Mucosa of stomach (tissue), 1 donor: ENCODE measurements at regions not wholly inside any gene's neighbourhood (a gene's known extent, or its start where the extent isn't known, plus 50 kb on each side); places are given as distances from the start of the nearest gene placed in this dataset.

Experiments used
- H3K27me3 ChIP-seq: one replicate; pipeline ENCODE4 v1.7.0; 2013; ENCODE audit warnings: mild to moderate bottlenecking, low read length; ENCODE audit not compliant: control insufficient read depth, insufficient read depth
- H3K36me3 ChIP-seq: one replicate; pipeline ENCODE4 v1.7.0; 2013; ENCODE audit warnings: low read length; ENCODE audit not compliant: control insufficient read depth, insufficient read depth
- H3K4me1 ChIP-seq: one replicate; pipeline ENCODE4 v1.7.0; 2013; ENCODE audit warnings: mild to moderate bottlenecking, low read length; ENCODE audit not compliant: control insufficient read depth, insufficient read depth
- H3K4me3 ChIP-seq: one replicate; pipeline ENCODE4 v1.7.0; 2013; ENCODE audit warnings: low read length
- H3K9ac ChIP-seq: one replicate; pipeline ENCODE4 v1.7.0; 2013; ENCODE audit warnings: mild to moderate bottlenecking, low read length, moderate library complexity
- H3K9me3 ChIP-seq: one replicate; pipeline ENCODE4 v1.7.0; 2013; ENCODE audit warnings: mild to moderate bottlenecking, low read length, moderate library complexity; ENCODE audit not compliant: control insufficient read depth
- donor health status: Pancreatic carcinoma.

- H3K4me3 ChIP-seq: no peak overlapping the region
- H3K27me3 ChIP-seq: peaks cover 12% of the 10 kb centered on the region
- no peaks in the 10 kb centered on the region for H3K9me3 ChIP-seq
- no peaks in the 10 kb centered on the region for H3K4me1 ChIP-seq
- H3K9ac ChIP-seq: no peak overlapping the region
- no peaks in the 10 kb centered on the region for H3K36me3 ChIP-seq
These were observed 287.0 kb downstream of the CDC5L start for GRCh38 chr6:44674226-44675155.

DNA sequence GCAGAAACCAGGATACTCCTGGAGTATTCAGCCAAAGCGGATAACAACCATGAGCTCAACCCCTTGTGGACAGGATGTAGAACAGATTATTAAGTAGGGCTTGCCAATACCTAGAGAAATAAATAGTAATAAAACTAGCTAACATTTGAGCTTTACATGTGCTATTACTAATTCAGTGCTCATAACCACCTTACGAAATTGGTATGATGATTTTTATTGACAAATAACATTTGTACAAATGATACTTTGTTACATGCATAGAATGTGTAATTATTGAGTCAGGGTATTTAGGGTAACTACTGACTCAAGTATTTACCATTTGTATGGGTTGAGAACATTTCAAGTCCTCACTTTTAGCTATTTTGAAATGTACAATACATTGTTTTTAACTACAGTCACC, 287.9 kb downstream of the CDC5L start:
- peaks cover 12% of the 10 kb centered on the region for H3K27me3 ChIP-seq
- no peaks in the 10 kb centered on the region for H3K9me3 ChIP-seq
- no peak overlapping the region for H3K9ac ChIP-seq
- no peaks in the 10 kb centered on the region for H3K36me3 ChIP-seq
- H3K4me3 ChIP-seq: no peak overlapping the region
- H3K4me1 ChIP-seq: no peaks in the 10 kb centered on the region

DNA sequence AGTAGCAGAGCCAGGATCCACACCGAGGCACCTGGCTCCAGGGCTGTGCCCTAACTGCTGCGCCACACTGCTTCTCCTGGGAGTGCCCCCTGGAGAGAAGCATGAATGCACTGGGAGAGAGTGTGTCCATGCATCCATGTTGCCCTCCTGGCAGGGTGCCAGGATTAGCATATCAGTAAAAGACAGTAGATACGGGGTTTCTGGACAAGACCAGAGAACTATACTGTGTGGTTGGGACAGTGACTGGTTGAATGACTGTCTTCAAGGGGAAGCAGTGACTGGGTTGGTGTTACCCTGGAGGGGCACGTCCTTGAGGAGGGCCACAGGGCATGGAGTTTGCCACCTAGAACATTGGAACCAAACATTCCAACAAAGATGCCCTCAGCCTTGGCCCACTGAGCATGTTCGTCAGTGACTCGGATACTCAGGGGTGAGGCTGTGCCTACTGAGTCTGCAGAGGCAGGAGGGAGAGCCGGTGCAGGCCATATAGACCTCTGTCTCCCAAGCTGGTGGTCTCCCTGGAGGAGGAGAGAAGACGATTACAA, 288.8 kb downstream of the CDC5L start:
- no peaks in the 10 kb centered on the region for H3K9me3 ChIP-seq
- no peaks in the 10 kb centered on the region for H3K36me3 ChIP-seq
- H3K27me3 ChIP-seq: peaks cover 12% of the 10 kb centered on the region
- no peaks in the 10 kb centered on the region for H3K4me1 ChIP-seq
- H3K4me3 ChIP-seq: no peak overlapping the region
- no peak overlapping the region for H3K9ac ChIP-seq

- Histone ChIP-seq H3K4me3 (no peak overlapping the region), H3K9me3 (no peaks in the 10 kb centered on the region), H3K27me3 (peaks cover 12% of the 10 kb centered on the region), H3K4me1 (no peaks in the 10 kb centered on the region), H3K9ac (no peak overlapping the region), H3K36me3 (no peaks in the 10 kb centered on the region)
These were observed 289.4 kb downstream of the CDC5L start for GRCh38 chr6:44676826-44677433.

DNA sequence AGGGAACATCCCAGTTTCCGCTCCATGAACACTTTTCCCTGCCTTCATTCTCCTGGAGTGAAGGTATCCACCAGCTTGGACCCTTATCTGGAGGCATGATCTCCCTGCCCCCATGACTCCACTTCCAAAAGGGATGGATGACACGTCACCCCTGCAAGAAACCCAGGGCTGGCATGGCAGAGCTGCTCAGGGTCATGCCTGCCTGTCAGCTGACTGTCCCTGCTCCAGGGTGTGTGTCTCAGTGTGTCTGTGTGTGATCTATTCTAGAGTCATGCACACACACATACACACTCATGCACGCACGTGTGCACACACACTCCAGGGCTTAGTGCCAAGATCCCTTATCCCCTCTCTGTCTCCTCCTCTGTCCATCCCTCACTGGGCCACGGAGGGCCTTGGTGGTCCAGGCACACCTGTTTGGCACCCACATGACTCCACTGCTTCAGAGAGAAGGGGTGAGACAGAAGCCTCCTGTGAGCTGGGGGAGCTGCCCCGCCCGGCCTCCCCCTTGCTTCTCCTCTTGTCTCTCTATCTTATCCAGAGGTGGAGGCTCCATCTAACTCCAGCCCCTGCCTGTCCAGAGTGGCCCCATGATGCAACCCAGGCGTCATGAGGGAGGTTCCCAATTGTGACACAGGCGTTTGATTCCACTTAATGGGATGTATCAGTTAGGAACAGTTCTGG, 290.9 kb downstream of the CDC5L start:
- H3K4me1 ChIP-seq: no peaks in the 10 kb centered on the region
- H3K9ac ChIP-seq: no peak overlapping the region
- no peaks in the 10 kb centered on the region for H3K9me3 ChIP-seq
- peaks cover 6% of the 10 kb centered on the region for H3K27me3 ChIP-seq
- no peak overlapping the region for H3K4me3 ChIP-seq
- H3K36me3 ChIP-seq: no peaks in the 10 kb centered on the region

GRCh38 chr6:44679438-44680201, 292.1 kb downstream of the CDC5L start:
- Histone ChIP-seq H3K9ac (no peak overlapping the region), H3K36me3 (no peaks in the 10 kb centered on the region), H3K4me3 (no peak overlapping the region), H3K4me1 (no peaks in the 10 kb centered on the region), H3K9me3 (no peaks in the 10 kb centered on the region), H3K27me3 (peaks cover 2% of the 10 kb centered on the region)

DNA sequence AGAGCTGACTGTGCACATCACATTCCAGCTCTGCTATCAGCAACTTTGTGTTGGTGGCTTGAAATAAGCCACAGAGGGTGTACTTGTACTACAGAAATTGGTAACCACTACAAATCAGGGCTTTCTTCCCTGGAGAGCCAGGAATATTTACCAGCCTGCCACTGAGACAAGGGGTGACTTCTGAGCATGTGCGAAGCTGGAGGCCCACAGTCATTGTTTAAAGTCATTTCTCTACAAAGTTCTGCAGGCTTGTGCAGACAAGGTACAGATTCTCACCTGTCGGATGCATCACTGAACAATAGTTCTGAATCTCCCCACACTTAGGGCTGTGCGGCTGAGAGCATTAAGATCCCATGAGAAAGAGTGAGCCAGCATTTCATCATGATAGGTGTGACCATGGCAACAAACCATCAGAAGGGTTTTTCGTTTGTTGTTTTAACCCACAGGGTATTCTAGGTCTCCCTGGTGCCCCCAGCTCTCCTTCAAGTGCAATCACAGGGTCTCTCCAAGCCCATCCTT, 292.8 kb downstream of the CDC5L start:
- Histone ChIP-seq H3K4me1 (no peaks in the 10 kb centered on the region), H3K36me3 (no peaks in the 10 kb centered on the region), H3K9me3 (no peaks in the 10 kb centered on the region), H3K27me3 (peaks cover 2% of the 10 kb centered on the region), H3K4me3 (no peak overlapping the region), H3K9ac (no peak overlapping the region)

DNA sequence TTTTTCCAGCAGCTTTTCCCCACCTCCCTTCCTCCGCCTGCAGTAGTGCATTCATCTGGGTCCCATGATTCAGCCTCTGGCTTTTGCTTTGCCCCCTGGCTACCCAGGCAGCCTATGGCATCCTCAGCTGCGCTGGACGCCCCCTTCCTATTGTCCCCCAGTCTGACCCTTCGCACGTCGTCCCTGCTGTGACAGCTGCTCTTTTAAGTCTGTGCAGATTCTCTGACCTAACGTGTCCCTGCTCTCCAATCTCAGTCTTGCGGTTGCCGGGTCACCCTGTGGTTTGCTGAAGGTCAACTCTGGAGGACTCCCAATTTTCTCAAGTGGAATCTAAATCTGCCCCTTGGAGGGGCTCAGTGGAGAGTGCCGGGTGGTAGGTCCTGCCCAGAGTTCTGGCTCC, 294.3 kb downstream of the CDC5L start:
- Histone ChIP-seq H3K4me3 (no peak overlapping the region), H3K9ac (no peak overlapping the region), H3K27me3 (peaks cover 2% of the 10 kb centered on the region), H3K36me3 (no peaks in the 10 kb centered on the region), H3K4me1 (no peaks in the 10 kb centered on the region), H3K9me3 (no peaks in the 10 kb centered on the region)

DNA sequence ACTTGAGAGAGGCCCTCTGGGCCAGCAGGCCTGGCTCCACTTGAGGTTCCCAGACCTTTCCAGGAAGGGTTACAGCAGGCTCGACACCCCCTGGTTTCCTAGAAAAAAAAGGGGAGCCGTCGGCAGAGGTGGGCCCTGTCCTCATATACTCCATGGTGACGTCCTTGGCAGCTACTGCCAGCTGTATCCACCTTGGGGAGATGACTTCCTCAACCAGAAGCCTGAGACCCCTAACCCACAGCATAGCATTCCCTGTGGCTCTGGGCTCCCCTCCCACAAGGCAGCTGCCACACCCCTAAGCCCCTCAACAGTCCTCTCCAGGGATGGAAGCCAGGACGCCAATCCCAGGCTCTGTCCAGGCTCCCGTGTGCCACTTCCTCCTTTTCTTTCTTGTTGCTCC, 294.8 kb downstream of the CDC5L start:
- Histone ChIP-seq H3K9me3 (no peaks in the 10 kb centered on the region), H3K36me3 (no peaks in the 10 kb centered on the region), H3K9ac (no peak overlapping the region), H3K4me3 (no peak overlapping the region), H3K27me3 (peaks cover 2% of the 10 kb centered on the region), H3K4me1 (no peaks in the 10 kb centered on the region)

- no peak overlapping the region for H3K4me3 ChIP-seq
These were observed 295.7 kb downstream of the CDC5L start for GRCh38 chr6:44682987-44683779.

DNA sequence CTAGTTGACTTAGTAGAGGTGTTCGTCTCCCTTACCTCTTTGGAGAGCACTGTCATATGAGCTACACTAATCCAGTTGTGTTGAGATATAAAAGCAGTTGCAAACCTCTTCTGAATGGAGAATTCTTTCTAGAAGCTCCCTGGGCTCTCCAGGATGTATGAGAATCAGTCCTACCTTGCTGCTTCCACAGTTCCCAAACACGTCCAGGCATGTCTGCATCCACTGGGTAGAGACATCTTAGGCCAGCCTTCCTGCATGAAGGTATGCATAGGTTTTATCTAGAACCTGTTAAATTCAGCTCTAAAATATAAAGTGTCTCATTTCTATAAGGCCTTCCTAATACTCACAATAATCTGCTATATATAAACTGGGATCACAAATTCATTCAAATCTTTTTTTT, 297.7 kb downstream of the CDC5L start:
- Histone ChIP-seq H3K9me3 (no peaks in the 10 kb centered on the region), H3K4me1 (no peaks in the 10 kb centered on the region), H3K9ac (no peak overlapping the region), H3K27me3 (no peaks in the 10 kb centered on the region), H3K36me3 (no peaks in the 10 kb centered on the region), H3K4me3 (no peak overlapping the region)

More at GRCh38 chr6:44682987-44683779, 295.7 kb downstream of the CDC5L start:
- H3K9ac ChIP-seq: no peak overlapping the region
- no peaks in the 10 kb centered on the region for H3K9me3 ChIP-seq
- no peaks in the 10 kb centered on the region for H3K4me1 ChIP-seq
- no peaks in the 10 kb centered on the region for H3K36me3 ChIP-seq
- H3K27me3 ChIP-seq: no peaks in the 10 kb centered on the region
